Choroid plexus epithelial cell (primary cell): ENCODE measurements at regions not wholly inside any gene's neighbourhood (a gene's known extent, or its start where the extent isn't known, plus 50 kb on each side); places are given as distances from the start of the nearest gene placed in this dataset.

ENCODE experiments used
- DNase-seq: peaks from one replicate; pipeline ENCODE4 v3.0.0-alpha.2; 2010; ENCODE audit warnings: low read depth
- H3K4me3 ChIP-seq: 2 replicates; pipeline ENCODE4 v1.5.1; 2011; ENCODE audit warnings: low read depth, mild to moderate bottlenecking, control low read depth, low read length, moderate library complexity
- CTCF ChIP-seq: conservative IDR thresholded peaks from 2 replicates; pipeline ENCODE4 v1.5.1; 2011; ENCODE audit warnings: low read depth, mild to moderate bottlenecking, control low read depth, inconsistent platforms, low read length, moderate library complexity

- no peak overlapping the region for H3K4me3 ChIP-seq
- no peak for DNase-seq
- TF ChIP-seq CTCF, result no peak
These were observed 69.6 kb upstream of the ELMO1 start for GRCh38 chr7:37518266-37518665.

- no peak for TF ChIP-seq CTCF
- no peak for DNase-seq
- no peak overlapping the region for H3K4me3 ChIP-seq
These were observed 75.4 kb upstream of the ELMO1 start for GRCh38 chr7:37524056-37524455.

- TF ChIP-seq CTCF, result no peak
- no peak for DNase-seq
These were observed 76.1 kb upstream of the ELMO1 start for GRCh38 chr7:37524797-37525196.

GRCh38 chr7:37526623-37527022, 78.0 kb upstream of the ELMO1 start:
- DNase-seq, result no peak
- no peak overlapping the region for H3K4me3 ChIP-seq
- no peak for TF ChIP-seq CTCF

More at GRCh38 chr7:37524797-37525196, 76.1 kb upstream of the ELMO1 start:
- H3K4me3 ChIP-seq, result no peak overlapping the region

- no peak for DNase-seq
- no peak for TF ChIP-seq CTCF
- H3K4me3 ChIP-seq, result no peak overlapping the region
These were observed 78.4 kb upstream of the ELMO1 start for GRCh38 chr7:37527109-37527508.

GRCh38 chr7:37531225-37531624, 82.6 kb upstream of the ELMO1 start:
- TF ChIP-seq CTCF, result no peak
- no peak for DNase-seq
- H3K4me3 ChIP-seq, result no peak overlapping the region

GRCh38 chr7:37532636-37533035, 84.0 kb upstream of the ELMO1 start:
- H3K4me3 ChIP-seq, result no peak overlapping the region
- TF ChIP-seq CTCF, result no peak
- DNase-seq, result no peak
